ENCODE measurements at regions not wholly inside any gene's neighbourhood (a gene's known extent, or its start where the extent isn't known, plus 50 kb on each side); places are given as distances from the start of the nearest gene placed in this dataset.

DNA sequence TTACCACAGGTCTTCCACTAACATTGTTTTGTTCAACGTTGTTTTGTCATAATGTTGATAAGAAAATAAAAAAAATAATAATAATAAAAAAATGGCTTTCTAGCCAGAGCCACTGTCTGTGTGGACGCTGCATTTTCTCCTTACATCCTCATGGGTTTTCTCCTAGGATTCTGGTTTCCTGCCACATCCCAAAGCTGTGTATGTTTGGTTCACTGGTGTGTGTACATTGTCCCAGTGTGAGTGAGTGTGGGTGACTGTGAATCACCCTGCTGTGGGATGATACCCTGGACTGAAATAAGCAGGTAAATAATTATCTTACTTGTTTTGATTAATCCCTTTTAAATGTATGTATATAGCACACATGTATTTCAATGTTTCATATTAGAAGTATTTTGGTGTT is 2154.4 kb upstream of the AGA start:
- H3K27me3 ChIP-seq (replicated peaks; ENCODE audit: insufficient read depth, low read length): no peaks in the 10 kb centered on the region
- H4K20me1 ChIP-seq (ENCODE audit: insufficient read depth, low read length): no peaks in the 10 kb centered on the region
- no peaks in the 10 kb centered on the region for H3K4me1 ChIP-seq (ENCODE audit: low read length)
- H3K9me2 ChIP-seq (replicated peaks; ENCODE audit: insufficient read depth, low read length): no peaks in the 10 kb centered on the region
- no peak overlapping the region for H3K4me3 ChIP-seq (ENCODE audit: low read length)
- no peaks in the 10 kb centered on the region for H3K9me3 ChIP-seq (replicated peaks; ENCODE audit: insufficient read depth, low read length)
- H3F3A ChIP-seq (ENCODE audit: insufficient read depth, low read length): no peaks in the 10 kb centered on the region
- no peak overlapping the region for H3K4me2 ChIP-seq (ENCODE audit: low read depth, low read length)
- H3K36me3 ChIP-seq (replicated peaks; ENCODE audit: insufficient read depth, low read length): no peaks in the 10 kb centered on the region
- TF ChIP-seq EZH2phosphoT487 (IDR thresholded peaks at IDR 0.05; ENCODE audit: low read length) (no peak), EZH2 (optimal IDR thresholded peaks at IDR 0.05; ENCODE audit: low read depth, low read length) (no peak)
- TF ChIP-seq, protein P1, sequence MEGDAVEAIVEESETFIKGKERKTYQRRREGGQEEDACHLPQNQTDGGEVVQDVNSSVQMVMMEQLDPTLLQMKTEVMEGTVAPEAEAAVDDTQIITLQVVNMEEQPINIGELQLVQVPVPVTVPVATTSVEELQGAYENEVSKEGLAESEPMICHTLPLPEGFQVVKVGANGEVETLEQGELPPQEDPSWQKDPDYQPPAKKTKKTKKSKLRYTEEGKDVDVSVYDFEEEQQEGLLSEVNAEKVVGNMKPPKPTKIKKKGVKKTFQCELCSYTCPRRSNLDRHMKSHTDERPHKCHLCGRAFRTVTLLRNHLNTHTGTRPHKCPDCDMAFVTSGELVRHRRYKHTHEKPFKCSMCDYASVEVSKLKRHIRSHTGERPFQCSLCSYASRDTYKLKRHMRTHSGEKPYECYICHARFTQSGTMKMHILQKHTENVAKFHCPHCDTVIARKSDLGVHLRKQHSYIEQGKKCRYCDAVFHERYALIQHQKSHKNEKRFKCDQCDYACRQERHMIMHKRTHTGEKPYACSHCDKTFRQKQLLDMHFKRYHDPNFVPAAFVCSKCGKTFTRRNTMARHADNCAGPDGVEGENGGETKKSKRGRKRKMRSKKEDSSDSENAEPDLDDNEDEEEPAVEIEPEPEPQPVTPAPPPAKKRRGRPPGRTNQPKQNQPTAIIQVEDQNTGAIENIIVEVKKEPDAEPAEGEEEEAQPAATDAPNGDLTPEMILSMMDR (IDR thresholded peaks at IDR 0.05; ENCODE audit: low read length): no peak
- no peaks in the 10 kb centered on the region for H3K79me2 ChIP-seq (ENCODE audit: low read length)
- H3K27ac ChIP-seq (ENCODE audit: low read length): no peak overlapping the region
- no peak for DNase-seq
- no peak overlapping the region for H2AFZ ChIP-seq (ENCODE audit: low read length)
- no peak overlapping the region for H3K9ac ChIP-seq (ENCODE audit: low read length)

DNA sequence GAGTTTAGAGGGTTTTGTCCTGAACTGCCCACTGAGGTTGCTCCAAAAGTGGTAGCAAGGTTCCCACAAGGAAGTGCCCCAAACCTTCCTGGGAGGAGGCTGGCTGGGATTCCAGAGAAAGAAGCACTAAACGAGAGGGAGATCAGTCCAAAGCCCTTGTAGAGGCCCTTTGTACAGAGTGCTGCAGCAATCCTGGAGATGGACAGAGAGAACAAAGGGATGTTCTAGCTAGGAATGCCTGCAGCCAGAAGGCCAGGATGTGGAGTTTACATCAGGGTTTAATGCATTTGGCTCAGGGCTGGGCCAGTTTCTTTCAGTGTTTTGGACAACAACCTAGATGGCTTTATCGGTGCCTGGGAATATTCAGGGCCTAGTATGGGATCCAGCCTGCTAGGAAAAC is 2155.1 kb upstream of the AGA start:
- no peaks in the 10 kb centered on the region for H3K79me2 ChIP-seq (ENCODE audit: low read length)
- no peak overlapping the region for H3K4me3 ChIP-seq (ENCODE audit: low read length)
- no peaks in the 10 kb centered on the region for H3K36me3 ChIP-seq (replicated peaks; ENCODE audit: insufficient read depth, low read length)
- H3K9me2 ChIP-seq (replicated peaks; ENCODE audit: insufficient read depth, low read length): no peaks in the 10 kb centered on the region
- no peak overlapping the region for H3K4me2 ChIP-seq (ENCODE audit: low read depth, low read length)
- no peaks in the 10 kb centered on the region for H3F3A ChIP-seq (ENCODE audit: insufficient read depth, low read length)
- H3K4me1 ChIP-seq (ENCODE audit: low read length): no peaks in the 10 kb centered on the region
- no peaks in the 10 kb centered on the region for H3K9me3 ChIP-seq (replicated peaks; ENCODE audit: insufficient read depth, low read length)
- no peak overlapping the region for H3K9ac ChIP-seq (ENCODE audit: low read length)
- no peak overlapping the region for H2AFZ ChIP-seq (ENCODE audit: low read length)
- TF ChIP-seq EZH2 (optimal IDR thresholded peaks at IDR 0.05; ENCODE audit: low read depth, low read length) (no peak), EZH2phosphoT487 (IDR thresholded peaks at IDR 0.05; ENCODE audit: low read length) (no peak)
- TF ChIP-seq, protein P1 (IDR thresholded peaks at IDR 0.05; ENCODE audit: low read length): no peak
- DNase-seq: no peak
- H4K20me1 ChIP-seq (ENCODE audit: insufficient read depth, low read length): no peaks in the 10 kb centered on the region
- no peak overlapping the region for H3K27ac ChIP-seq (ENCODE audit: low read length)
- H3K27me3 ChIP-seq (replicated peaks; ENCODE audit: insufficient read depth, low read length): no peaks in the 10 kb centered on the region

DNA sequence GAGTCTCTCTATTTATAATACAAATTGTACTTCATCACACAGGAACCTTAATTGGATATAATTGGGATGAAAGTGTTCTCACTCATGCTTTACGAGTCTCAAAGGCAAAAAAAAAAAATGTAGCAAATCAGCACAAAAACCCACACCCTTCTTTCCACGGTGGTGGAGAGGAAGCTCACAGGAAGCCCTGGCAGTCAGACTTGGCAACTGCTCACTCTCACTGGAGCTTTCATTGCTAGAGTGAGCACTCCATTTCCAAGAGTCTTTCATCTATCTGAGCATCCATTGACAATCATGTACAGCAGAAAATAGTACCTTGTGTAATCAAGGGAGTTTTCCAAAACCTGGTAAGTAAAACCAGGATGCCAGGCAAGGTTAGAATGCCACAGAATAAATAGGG is 2159.4 kb upstream of the AGA start:
- Histone ChIP-seq H3K36me3 (replicated peaks; ENCODE audit: insufficient read depth, low read length) (no peaks in the 10 kb centered on the region), H3K9ac (ENCODE audit: low read length) (no peak overlapping the region), H3K4me1 (ENCODE audit: low read length) (no peaks in the 10 kb centered on the region), H3K9me3 (replicated peaks; ENCODE audit: insufficient read depth, low read length) (no peaks in the 10 kb centered on the region), H4K20me1 (ENCODE audit: insufficient read depth, low read length) (no peaks in the 10 kb centered on the region), H2AFZ (ENCODE audit: low read length) (no peak overlapping the region), H3K9me2 (replicated peaks; ENCODE audit: insufficient read depth, low read length) (no peaks in the 10 kb centered on the region), H3F3A (ENCODE audit: insufficient read depth, low read length) (no peaks in the 10 kb centered on the region), H3K27ac (ENCODE audit: low read length) (no peak overlapping the region), H3K79me2 (ENCODE audit: low read length) (no peaks in the 10 kb centered on the region), H3K27me3 (replicated peaks; ENCODE audit: insufficient read depth, low read length) (no peaks in the 10 kb centered on the region), H3K4me2 (ENCODE audit: low read depth, low read length) (no peak overlapping the region), H3K4me3 (ENCODE audit: low read length) (no peak overlapping the region)
- TF ChIP-seq EZH2 (optimal IDR thresholded peaks at IDR 0.05; ENCODE audit: low read depth, low read length) (no peak), EZH2phosphoT487 (IDR thresholded peaks at IDR 0.05; ENCODE audit: low read length) (no peak)
- TF ChIP-seq, protein P1 (IDR thresholded peaks at IDR 0.05; ENCODE audit: low read length): no peak
- no peak for DNase-seq

Measured in MM.1S (cell line).